Testis (tissue), 2 donors: ENCODE measurements at regions not wholly inside any gene's neighbourhood (a gene's known extent, or its start where the extent isn't known, plus 50 kb on each side); places are given as distances from the start of the nearest gene placed in this dataset.

ENCODE experiments used
- CTCF ChIP-seq, 3 experiments: fragments of 450-650 bp in 2 of 3; fragments of 200-600 bp in 1 of 3; sonication (generic) in 1 of 3; IDR thresholded peaks; one replicate each; pipeline ENCODE4 v1.5.1; 2016 to 2019; ENCODE audit warnings: antibody characterized with exemption in 3 of 3, mild to moderate bottlenecking in 2 of 3, moderate library complexity in 1 of 3
- POLR2A ChIP-seq: fragments of 450-650 bp; IDR thresholded peaks from one replicate; pipeline ENCODE4 v1.6.1; 2017; ENCODE audit warnings: antibody characterized with exemption, mild to moderate bottlenecking, moderate library complexity

GRCh38 chr14:84789012-84789411 is 740.9 kb upstream of the FLRT2 start:
- TF ChIP-seq CTCF (IDR thresholded peaks at IDR 0.05): no peak
- TF ChIP-seq POLR2A: no peak
